HEK293 (cell line): ENCODE measurements at regions not wholly inside any gene's neighbourhood (a gene's known extent, or its start where the extent isn't known, plus 50 kb on each side); places are given as distances from the start of the nearest gene placed in this dataset.

ENCODE experiments used
- CTCF ChIA-PET: fragments of 350-600 bp; formaldehyde crosslinking; extraction: SDS; loops from one replicate; lab custom pipeline; 2021; ENCODE audit warnings: antibody characterized with exemption; lab: Yijun Ruan, JAX
- POLR2A ChIA-PET: fragments of 300-600 bp; formaldehyde crosslinking; extraction: SDS; loops from one replicate; lab custom pipeline; 2020; ENCODE audit warnings: antibody characterized with exemption, inconsistent platforms; lab: Yijun Ruan, JAX
- H3K27ac ChIP-seq: fragments of 200-500 bp; sonication (Bioruptor generic); 2 replicates; pipeline ENCODE4 v1.5.1; 2014; ENCODE audit warnings: low read depth, low read length, control low read depth, inconsistent platforms; ENCODE audit errors: extremely low read depth
- H3K36me3 ChIP-seq, 2 experiments: fragments of 200-500 bp in 1 of 2; sonication (Bioruptor generic) in 1 of 2; 1 replicate in 1 of 2; 2 replicates in 1 of 2; pipeline ENCODE4 v1.5.1; 2014 to 2017; ENCODE audit warnings: inconsistent platforms in 2 of 2, low read length in 2 of 2; ENCODE audit not compliant: control insufficient read depth in 2 of 2, insufficient read depth in 1 of 2
- H3K4me1 ChIP-seq: fragments of 200-500 bp; sonication (Bioruptor generic); 2 replicates; pipeline ENCODE4 v1.5.1; 2014; ENCODE audit warnings: mild to moderate bottlenecking, low read length, inconsistent platforms; ENCODE audit not compliant: control insufficient read depth, insufficient read depth
- H3K4me3 ChIP-seq: 2 replicates; pipeline ENCODE4 v1.5.1; 2011; ENCODE audit warnings: low read depth, mild to moderate bottlenecking, control low read depth, low read length, moderate library complexity
- H3K9me3 ChIP-seq: fragments of 200-500 bp; sonication (Bioruptor generic); 2 replicates; pipeline ENCODE4 v1.5.1; 2014; ENCODE audit warnings: low read depth, low read length, inconsistent platforms; ENCODE audit not compliant: control insufficient read depth, insufficient read depth
- AEBP2 ChIP-seq: fragments of 450-650 bp; formaldehyde crosslinking; IDR thresholded peaks from 2 replicates; pipeline ENCODE4 v1.5.1; 2016; ENCODE audit warnings: missing biosample characterization, missing genetic modification characterization, borderline replicate concordance
- HOXA7 ChIP-seq: sonication (generic); formaldehyde crosslinking; IDR thresholded peaks from 2 replicates; pipeline ENCODE4 v1.8.1; 2022; ENCODE audit warnings: missing genetic modification reagents, borderline replicate concordance
- KLF9 ChIP-seq: fragments of 450-650 bp; formaldehyde crosslinking; IDR thresholded peaks from 2 replicates; pipeline ENCODE4 v1.5.1; 2016; ENCODE audit warnings: missing biosample characterization, missing genetic modification characterization, low read depth
- PRDM10 ChIP-seq: fragments of 450-650 bp; formaldehyde crosslinking; IDR thresholded peaks from 2 replicates; pipeline ENCODE4 v1.5.1; 2016; ENCODE audit warnings: missing biosample characterization, missing genetic modification characterization
- REPIN1 ChIP-seq: fragments of 450-650 bp; formaldehyde crosslinking; IDR thresholded peaks from 2 replicates; pipeline ENCODE4 v1.5.1; 2017; ENCODE audit warnings: missing biosample characterization, missing genetic modification characterization, low read depth
- SP2 ChIP-seq: fragments of 450-650 bp; formaldehyde crosslinking; IDR thresholded peaks from 2 replicates; pipeline ENCODE4 v1.5.1; 2016; ENCODE audit warnings: missing biosample characterization, missing genetic modification characterization
- ZNF112 ChIP-seq: fragments of 450-650 bp; formaldehyde crosslinking; IDR thresholded peaks from 2 replicates; pipeline ENCODE4 v1.5.0; 2017; ENCODE audit warnings: missing biosample characterization, missing genetic modification characterization
- ZNF121 ChIP-seq: fragments of 450-650 bp; formaldehyde crosslinking; IDR thresholded peaks from 2 replicates; pipeline ENCODE4 v1.5.1; 2016; ENCODE audit warnings: missing biosample characterization, missing genetic modification characterization
- ZNF211 ChIP-seq: fragments of 450-650 bp; formaldehyde crosslinking; IDR thresholded peaks from 2 replicates; pipeline ENCODE4 v1.5.1; 2016; ENCODE audit warnings: low read depth, missing biosample characterization, missing genetic modification characterization
- ZNF223 ChIP-seq: fragments of 450-650 bp; formaldehyde crosslinking; IDR thresholded peaks from 2 replicates; pipeline ENCODE4 v1.5.1; 2016; ENCODE audit warnings: missing biosample characterization, missing genetic modification characterization
- ZNF311 ChIP-seq: fragments of 450-650 bp; formaldehyde crosslinking; IDR thresholded peaks from 2 replicates; pipeline ENCODE4 v1.5.1; 2017; ENCODE audit warnings: missing biosample characterization, missing genetic modification characterization, borderline replicate concordance
- ZNF335 ChIP-seq: fragments of 450-650 bp; formaldehyde crosslinking; conservative IDR thresholded peaks from 2 replicates; pipeline ENCODE4 v1.5.1; 2016; ENCODE audit warnings: missing biosample characterization, missing genetic modification characterization
- ZNF426 ChIP-seq: fragments of 450-650 bp; formaldehyde crosslinking; IDR thresholded peaks from 2 replicates; pipeline ENCODE4 v1.5.1; 2017; ENCODE audit warnings: missing biosample characterization, missing genetic modification characterization, mild to moderate bottlenecking, inconsistent platforms, moderate library complexity
- ZNF561 ChIP-seq: fragments of 450-650 bp; IDR thresholded peaks from 2 replicates; pipeline ENCODE4 v1.5.1; 2018; ENCODE audit warnings: missing biosample characterization, missing genetic modification characterization, borderline replicate concordance
- ZNF596 ChIP-seq: fragments of 450-650 bp; IDR thresholded peaks from 2 replicates; pipeline ENCODE4 v1.5.0; 2018; ENCODE audit warnings: missing biosample characterization, mild to moderate bottlenecking, missing genetic modification characterization, moderate library complexity
- ZNF610 ChIP-seq: fragments of 450-650 bp; formaldehyde crosslinking; IDR thresholded peaks from 2 replicates; pipeline ENCODE4 v1.5.1; 2016; ENCODE audit warnings: missing biosample characterization, missing genetic modification characterization, borderline replicate concordance
- ZNF843 ChIP-seq: fragments of 450-650 bp; formaldehyde crosslinking; IDR thresholded peaks from 2 replicates; pipeline ENCODE4 v1.5.1; 2016; ENCODE audit warnings: missing biosample characterization, missing genetic modification characterization
- ZSCAN23 ChIP-seq: fragments of 450-650 bp; formaldehyde crosslinking; IDR thresholded peaks from 2 replicates; pipeline ENCODE4 v1.5.1; 2016; ENCODE audit warnings: missing biosample characterization, missing genetic modification characterization
- TF ChIP-seq, protein P1 (sequence below): fragments of 450-650 bp; formaldehyde crosslinking; IDR thresholded peaks from 2 replicates; pipeline ENCODE4 v1.5.1; 2016; ENCODE audit warnings: missing biosample characterization, missing genetic modification characterization
- TF ChIP-seq, protein P2 (sequence below): fragments of 450-650 bp; formaldehyde crosslinking; IDR thresholded peaks from 2 replicates; pipeline ENCODE4 v1.5.1; 2016; ENCODE audit warnings: missing biosample characterization, missing genetic modification characterization

GRCh38 chr13:99738626-99739025 is 232.9 kb downstream of the ZIC5 start (continued):
- TF ChIP-seq PRDM10 (tag by site-specific recombination) (no peak), HOXA7 (CRISPR knock-in tag) (no peak), AEBP2 (tag by site-specific recombination) (no peak)

- CTCF ChIA-PET = interaction anchor here (0.7 to 0.9 kb wide), 2 partner anchors 30 to 42 kb away, joined by 3 read pairs; no protein-coding TSS in a partner anchor
- POLR2A ChIA-PET = no interaction called here
- Histone ChIP-seq H3K36me3 (no peaks in the 10 kb centered on the region), H3K27ac (no peak overlapping the region), H3K4me1 (no peaks in the 10 kb centered on the region), H3K9me3 (no peaks in the 10 kb centered on the region), H3K4me3 (no peak overlapping the region)
- TF ChIP-seq, protein P1, sequence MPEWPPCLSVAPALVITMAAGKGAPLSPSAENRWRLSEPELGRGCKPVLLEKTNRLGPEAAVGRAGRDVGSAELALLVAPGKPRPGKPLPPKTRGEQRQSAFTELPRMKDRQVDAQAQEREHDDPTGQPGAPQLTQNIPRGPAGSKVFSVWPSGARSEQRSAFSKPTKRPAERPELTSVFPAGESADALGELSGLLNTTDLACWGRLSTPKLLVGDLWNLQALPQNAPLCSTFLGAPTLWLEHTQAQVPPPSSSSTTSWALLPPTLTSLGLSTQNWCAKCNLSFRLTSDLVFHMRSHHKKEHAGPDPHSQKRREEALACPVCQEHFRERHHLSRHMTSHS (tag by site-specific recombination) = no peak
Observed at GRCh38 chr13:99737481-99738245, 233.9 kb downstream of the ZIC5 start.

DNA sequence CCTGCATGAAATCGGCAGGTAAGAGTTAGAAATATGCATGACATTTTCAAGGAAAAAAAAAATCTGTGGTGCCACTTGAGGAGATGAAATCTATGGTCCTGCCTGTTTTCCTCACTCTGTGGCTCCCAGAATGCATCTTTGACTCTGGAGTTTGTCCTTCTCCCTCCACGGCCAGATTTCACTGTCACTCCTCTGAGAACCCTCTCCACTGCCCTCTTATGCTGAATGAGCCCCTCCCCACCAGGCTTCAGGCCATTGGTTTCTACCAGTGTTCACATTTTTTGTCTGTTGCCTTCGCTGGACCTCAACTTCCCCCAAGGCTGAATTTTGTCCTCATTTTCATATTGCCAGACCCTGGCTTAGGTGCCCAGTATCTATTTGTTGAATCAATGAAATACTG is 235.0 kb downstream of the ZIC5 start:
- POLR2A ChIA-PET = no interaction called here
- Histone ChIP-seq H3K4me3 (no peak overlapping the region), H3K27ac (no peak overlapping the region), H3K9me3 (no peaks in the 10 kb centered on the region), H3K36me3 (no peaks in the 10 kb centered on the region)
- TF ChIP-seq ZNF112 (tag by site-specific recombination) = no peak
- no peak for TF ChIP-seq ZNF426
- TF ChIP-seq, protein P2, sequence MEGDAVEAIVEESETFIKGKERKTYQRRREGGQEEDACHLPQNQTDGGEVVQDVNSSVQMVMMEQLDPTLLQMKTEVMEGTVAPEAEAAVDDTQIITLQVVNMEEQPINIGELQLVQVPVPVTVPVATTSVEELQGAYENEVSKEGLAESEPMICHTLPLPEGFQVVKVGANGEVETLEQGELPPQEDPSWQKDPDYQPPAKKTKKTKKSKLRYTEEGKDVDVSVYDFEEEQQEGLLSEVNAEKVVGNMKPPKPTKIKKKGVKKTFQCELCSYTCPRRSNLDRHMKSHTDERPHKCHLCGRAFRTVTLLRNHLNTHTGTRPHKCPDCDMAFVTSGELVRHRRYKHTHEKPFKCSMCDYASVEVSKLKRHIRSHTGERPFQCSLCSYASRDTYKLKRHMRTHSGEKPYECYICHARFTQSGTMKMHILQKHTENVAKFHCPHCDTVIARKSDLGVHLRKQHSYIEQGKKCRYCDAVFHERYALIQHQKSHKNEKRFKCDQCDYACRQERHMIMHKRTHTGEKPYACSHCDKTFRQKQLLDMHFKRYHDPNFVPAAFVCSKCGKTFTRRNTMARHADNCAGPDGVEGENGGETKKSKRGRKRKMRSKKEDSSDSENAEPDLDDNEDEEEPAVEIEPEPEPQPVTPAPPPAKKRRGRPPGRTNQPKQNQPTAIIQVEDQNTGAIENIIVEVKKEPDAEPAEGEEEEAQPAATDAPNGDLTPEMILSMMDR = no peak
- TF ChIP-seq REPIN1 (tag by site-specific recombination) = no peak
- no peak for TF ChIP-seq ZNF211 (tag by site-specific recombination)
- no peak for TF ChIP-seq ZNF121 (tag by site-specific recombination)
- no peak for TF ChIP-seq ZSCAN23 (tag by site-specific recombination)
- TF ChIP-seq ZNF335 (tag by site-specific recombination) = no peak
- TF ChIP-seq ZNF596 (tag by site-specific recombination) = no peak
- no peak for TF ChIP-seq ZNF610 (tag by site-specific recombination)
- no peak for TF ChIP-seq SP2 (tag by site-specific recombination)
- TF ChIP-seq KLF9 (tag by site-specific recombination) = no peak
- no peak for TF ChIP-seq ZNF843 (tag by site-specific recombination)
- TF ChIP-seq ZNF311 (tag by site-specific recombination) = no peak
- no peak for TF ChIP-seq PRDM10 (tag by site-specific recombination)
- TF ChIP-seq ZNF561 (tag by site-specific recombination) = no peak
- no peak for TF ChIP-seq ZNF223 (tag by site-specific recombination)
- TF ChIP-seq, all 188 proteins: peak for 0
- H3K4me1 ChIP-seq = no peaks in the 10 kb centered on the region
- CTCF ChIA-PET = interaction anchor here (0.6 kb wide), 1 partner anchor 137 kb away, joined by 4 read pairs; no protein-coding TSS in a partner anchor
